G401 (cell line): ENCODE measurements at regions not wholly inside any gene's neighbourhood (a gene's known extent, or its start where the extent isn't known, plus 50 kb on each side); places are given as distances from the start of the nearest gene placed in this dataset.

Experiments
- DNase-seq: peaks from one replicate; pipeline ENCODE4 v3.0.0-alpha.2; 2015; ENCODE audit warnings: low spot score
- in situ Hi-C: cut with HindIII; loops from 2 replicates; pipeline ENCODE4 v1.10.0; 2016; ENCODE audit warnings: low sequenced_read_pairs, mixed read lengths

DNA sequence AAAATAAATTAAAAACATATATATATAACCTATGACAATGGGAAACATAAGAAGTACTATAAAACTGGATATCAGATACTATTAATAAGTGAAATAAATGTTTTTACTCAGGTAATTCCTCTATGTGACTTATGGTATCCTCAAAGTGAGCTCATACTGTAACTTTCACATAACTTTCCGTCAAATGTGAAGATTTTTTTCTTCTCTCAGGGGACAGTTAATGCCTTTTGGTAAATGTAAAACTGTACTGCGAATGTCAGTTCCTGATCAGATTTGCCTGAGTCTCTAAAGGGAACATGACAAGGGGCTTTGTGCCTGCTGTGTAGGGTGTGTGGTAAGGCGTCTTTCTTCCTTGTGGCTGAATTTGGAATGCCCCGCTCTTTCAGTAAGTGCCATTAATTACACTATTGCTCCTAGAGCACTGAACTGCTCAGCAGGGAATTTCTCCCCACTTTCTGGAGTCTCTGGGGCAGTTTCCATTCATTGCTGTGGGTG, 271.8 kb downstream of the PRL start:
- in situ Hi-C loops, result no loop called here
- DNase-seq, result no peak

DNA sequence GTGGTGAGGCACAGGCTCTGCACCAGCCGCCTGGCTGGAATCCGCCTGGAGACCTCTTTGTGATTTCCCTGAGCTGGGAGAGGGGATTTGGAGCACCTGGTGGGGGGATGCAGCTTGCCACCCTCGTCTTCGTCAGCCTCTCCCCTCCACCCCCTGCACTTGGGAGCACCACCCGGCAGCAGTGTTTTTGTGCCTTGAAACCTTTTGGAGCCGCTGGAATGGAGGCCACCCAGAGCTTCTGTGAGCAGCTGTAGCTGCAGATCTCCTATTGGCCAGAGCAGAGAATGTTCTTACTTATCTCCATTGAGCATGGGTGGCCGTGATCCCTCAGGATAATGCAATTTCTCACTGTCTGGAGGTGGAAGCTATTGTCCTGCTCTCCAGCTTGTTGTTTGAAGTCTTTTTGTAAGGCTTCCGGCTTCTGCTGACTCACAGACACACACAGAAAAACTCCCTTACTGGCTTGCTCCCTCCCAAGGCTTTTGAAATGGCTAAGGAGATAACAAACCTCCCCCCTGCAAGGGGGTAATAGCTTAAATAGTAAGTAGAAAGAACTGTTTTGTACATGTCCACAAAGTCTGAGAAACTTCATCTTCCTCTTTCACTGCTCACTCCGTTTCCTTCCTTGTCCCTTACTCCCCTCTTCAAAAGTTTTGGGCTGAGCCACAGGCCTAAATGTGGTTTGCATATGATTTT, 271.2 kb downstream of the PRL start:
- in situ Hi-C loops, result no loop called here
- DNase-seq, result no peak

DNA sequence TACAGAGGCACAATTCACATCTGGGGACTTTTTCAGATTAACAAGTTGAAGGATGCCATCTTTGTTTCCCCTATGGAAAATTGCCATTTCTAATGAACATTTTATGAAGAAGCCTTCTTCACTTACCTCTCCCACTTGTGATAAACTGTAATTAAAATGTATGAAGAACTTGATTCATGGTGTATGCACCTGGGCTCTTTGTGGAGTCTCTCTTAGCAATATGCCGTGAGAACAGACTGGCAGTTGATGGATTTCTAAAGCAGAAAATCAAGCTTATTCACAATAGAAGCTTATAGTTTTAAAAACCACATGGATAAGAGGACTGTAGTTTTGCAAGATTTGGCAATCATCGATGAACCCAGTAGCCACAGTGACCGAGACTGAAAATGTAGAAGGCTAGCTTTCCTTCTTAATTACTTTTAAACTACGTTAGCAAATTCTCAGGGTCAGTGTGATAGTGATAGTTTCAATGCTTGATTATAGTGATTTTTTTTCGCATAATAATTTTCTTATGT, 270.6 kb downstream of the PRL start:
- in situ Hi-C loops, result no loop called here
- no peak for DNase-seq

DNA sequence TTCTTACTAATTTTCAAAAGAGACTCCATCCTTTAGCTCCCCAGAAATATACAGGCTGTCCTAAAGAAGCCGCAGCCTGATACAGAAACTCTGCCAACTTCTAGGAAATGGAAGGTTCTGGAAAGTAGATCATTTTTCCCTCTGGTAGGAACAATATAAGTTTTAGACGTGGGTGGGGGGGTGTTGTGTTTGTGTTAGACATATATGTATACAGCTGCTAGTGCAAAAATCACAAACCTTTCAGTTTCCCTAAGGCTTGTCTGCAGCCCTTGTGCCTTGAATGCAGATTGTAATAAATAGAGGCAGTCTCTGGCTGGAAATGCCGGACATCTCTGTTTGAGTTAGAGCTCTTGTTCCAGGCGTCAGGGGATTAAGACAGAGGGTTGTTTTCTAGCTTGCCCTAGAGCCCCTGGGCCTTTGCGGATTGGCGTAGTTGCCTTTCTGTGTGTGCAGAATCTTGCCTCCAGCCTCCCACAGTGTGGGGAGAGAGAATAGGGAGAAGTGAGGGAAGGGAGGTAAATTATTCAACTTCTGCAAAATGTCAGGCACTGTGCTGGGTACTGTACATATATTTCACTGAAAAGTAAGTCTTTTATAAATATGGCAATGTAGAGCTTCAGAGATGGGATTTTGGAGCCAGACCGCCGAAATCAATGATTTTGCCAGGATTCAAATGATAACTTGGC, 269.7 kb downstream of the PRL start:
- DNase-seq, result no peak
- in situ Hi-C loops, result no loop called here

DNA sequence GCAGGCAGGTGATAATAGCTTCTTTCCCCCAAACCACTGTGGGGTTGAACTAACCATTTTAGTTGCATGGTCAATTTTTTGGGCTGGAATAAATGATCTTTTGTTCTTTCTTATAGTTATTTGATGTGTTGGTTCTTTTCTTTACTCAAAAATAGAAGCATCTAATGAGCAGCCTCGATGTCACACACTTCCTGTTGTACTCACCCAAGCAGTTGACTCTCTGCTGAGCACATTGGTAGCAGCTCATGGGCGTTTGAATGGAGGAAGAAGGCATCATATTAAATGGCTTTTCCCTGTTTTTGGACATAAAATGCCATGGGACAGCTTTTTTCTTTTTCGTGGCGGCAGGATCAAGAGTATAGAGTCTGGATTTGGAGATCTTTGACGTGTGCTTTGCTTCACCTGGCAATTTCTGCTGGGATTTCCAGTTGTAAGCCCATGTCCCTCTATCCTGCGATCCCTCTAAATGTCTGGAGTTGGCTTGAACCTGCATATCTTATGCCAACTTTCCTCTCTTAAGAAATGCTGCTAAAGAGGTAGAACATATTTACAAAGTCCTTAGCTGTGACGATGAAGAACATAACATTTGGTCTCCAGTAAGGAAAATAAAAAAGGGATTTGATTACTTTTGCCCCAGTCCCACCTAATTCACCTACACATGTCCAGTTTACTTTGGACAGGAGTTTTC, 268.3 kb downstream of the PRL start:
- no peak for DNase-seq
- in situ Hi-C loops, result no loop called here

DNA sequence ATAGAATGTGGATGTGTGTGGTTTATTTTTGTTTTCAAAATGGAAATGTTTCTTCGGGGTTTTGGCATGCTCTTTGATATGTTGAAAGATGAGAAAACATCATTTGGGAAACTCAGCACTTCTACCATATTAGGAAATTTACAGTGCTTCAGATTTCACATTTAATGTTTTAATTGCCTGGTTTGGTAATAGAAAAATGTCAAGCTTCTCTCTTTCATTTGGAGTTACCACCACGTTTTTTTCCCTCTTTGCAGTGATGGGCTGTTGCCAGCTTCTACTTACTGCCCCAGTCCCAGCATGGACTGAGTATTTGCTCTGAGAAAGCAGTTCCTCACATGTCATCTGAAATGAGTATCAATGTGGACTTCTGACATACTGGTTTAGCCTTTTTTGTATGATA, 267.7 kb downstream of the PRL start:
- in situ Hi-C loops, result no loop called here
- DNase-seq, result no peak

DNA sequence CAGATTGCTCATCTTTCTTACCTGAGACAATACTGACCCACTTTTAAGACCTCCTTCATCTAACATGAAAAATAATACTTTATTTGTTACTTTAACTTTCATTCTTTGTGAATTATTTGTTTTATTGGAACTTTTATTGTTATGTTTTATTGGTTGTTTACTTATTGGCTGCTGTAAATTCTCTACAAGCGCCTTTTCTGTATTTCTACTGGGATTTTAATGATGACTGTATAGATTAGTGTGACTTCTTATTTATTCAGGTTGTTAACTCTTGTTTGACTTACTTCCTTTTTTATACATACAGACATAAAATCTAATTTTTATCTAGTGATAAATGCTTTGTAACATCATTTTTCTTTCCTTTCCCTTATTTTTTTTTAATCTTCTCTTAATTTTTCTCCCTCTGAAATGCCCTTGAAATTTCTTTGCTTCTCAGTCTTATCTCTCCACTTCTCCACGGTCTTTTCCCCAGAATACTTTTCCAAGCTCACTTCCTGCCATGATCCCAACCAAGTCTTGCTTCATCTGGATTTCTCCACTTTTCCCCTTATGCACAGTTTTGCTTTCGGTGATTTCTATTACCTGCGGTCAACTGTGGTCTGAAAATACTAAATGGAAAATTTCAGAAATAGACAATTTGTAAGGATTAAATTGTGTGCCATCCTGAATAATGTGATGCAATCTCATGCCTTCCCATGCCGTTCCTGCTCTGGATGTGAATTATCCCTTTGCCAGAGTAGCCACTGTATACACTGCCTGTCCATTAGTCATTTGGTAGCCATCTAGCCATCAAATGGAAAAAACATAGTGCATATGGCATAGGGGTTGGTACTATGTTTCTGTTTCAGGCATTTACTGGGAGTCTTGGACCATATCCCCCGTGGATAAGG, 265.9 kb downstream of the PRL start:
- DNase-seq, result no peak
- in situ Hi-C loops, result no loop called here

DNA sequence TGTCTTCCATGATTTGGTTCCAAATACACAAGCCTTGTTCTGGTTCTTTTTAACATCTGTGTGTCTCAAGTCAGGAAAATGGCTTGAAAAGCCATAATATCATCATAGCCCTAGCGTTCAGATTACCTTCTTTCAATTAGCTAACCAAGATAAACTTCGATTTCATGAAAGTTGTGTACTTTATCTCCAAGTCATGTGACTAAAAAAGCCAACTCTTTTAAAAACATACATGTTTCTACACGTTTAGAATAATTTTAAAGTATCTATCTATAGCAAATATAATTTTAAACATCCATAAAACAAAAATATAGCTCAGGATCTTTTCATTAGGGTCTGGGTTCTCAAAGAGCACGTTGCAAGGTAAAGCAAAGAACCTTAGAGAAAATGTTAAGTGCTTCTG, 261.1 kb downstream of the PRL start:
- in situ Hi-C loops, result no loop called here
- DNase-seq, result no peak

DNA sequence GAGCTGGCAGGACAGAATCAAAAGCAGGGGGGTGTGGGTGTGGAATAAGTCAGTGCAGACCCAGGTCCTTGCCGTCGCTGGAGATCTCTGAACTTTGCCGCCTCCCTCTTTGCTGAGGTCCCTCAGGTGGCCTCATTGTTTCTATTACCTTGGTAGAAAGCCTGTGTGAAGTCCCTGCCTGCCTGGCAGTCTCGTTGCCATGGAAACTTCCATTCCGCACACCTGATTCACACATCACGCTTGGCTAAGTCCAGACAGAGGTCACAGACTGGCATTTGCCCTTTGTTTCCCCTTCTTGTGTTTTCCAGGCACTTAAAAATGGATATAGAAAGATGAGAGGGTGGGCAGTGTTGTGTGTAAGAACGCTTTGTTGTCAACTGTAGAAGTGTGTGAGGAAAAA, 260.6 kb downstream of the PRL start:
- in situ Hi-C loops, result no loop called here
- no peak for DNase-seq

DNA sequence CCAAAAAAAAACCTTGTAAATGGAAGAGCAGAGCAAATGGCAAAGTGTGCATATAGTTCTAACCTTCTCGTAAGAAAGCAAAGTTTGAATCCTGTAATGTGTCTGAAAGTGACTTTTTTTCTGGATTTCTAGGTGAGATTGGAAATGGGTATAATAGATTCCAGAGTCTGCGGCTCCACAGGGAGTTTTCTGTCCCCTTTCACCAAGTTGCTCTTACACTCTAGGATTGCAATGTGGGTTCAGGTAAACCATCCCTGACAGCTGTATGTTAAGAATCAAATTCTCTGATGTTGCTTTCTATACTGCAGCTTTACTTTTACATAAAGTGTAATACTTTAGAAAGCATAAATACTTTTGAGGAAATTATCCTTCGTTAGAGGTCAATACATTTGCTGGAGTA, 260.1 kb downstream of the PRL start:
- no peak for DNase-seq
- in situ Hi-C loops, result no loop called here

DNA sequence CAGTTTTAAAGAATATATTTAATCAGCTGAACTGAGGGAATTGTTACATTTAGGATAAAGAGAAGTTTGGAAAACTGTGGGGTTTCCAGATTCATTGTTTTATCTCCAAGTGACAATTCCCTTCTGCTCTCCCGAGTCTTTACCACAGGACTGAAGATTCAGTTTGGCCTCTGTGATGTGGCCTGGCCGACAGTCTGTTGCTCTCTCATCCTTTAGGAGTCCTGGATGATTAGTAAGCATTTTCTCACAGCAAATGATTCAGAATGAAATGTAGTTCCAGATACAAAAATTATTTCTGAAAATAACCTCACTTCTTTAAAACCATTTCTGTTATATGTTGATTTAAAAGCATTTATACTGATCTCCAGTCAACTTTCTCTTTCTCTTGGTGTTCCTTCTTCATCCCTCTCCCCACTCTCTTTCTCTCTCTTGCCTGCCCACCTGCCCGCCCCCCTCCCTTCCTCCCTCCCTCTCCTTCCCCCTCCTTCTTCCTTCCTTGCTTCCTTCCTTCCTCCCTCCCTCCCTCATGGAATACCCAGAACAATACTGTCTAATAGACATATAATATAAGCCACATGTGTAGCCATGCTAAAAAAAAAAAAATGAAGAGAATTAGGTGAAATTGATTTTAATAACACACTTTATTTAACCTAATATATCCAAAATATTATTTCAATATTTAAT, 254.9 kb downstream of the PRL start:
- in situ Hi-C loops, result no loop called here
- no peak for DNase-seq

DNA sequence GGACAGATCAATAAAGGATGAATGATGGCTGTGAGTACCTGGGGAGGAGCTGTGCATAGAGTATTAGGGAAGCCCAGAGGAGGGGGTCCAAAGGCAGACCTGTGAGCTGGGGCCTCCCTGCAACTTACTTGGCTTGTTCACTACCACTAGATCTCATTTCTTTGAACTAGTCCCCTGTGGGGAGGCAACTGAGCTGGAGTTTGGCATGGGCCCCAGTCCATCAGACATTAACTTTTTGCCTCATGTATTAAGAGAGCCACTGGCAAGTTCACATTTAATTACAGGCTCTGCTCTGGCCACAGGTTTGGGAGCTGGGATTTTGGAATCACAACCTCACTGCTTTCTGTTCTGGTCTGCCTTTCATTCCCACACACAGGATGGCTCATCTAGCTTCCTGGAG, 254.1 kb downstream of the PRL start:
- in situ Hi-C loops, result no loop called here

DNA sequence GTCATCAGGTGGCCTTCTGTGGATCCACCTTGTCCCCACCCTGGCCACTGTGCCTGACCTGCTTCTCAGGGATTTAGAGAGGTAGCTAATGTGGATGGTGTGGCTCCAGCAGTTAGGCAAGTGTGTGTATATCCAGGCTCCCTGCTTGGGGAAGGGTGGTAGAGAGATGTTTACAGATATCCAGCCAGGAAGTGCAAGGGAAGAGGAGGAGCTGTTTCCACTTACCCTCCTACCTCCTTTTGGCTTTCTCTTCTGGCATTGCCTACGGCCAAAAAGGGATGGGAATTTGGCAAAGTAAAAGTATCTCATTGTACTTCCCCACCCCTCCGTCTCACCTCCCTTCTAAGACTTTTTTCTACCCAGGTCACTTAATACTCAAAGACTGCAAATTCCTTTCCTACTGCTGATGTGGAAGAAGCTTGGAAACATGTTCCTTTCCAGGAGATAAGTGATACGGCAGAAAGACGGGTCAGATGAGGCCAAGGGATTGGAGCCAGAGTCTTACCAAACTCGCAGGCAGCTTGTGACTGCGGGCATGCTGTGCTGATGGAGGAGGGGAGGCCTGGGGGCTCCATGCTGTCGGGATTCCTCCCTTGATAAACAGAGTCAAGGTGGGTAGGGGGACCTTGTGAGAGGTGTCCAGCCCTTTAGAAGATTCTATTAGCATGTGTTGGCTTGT, 253.4 kb downstream of the PRL start:
- in situ Hi-C loops, result no loop called here
- DNase-seq, result no peak

More for the DNA sequence above, 254.1 kb downstream of the PRL start:
- DNase-seq, result no peak

DNA sequence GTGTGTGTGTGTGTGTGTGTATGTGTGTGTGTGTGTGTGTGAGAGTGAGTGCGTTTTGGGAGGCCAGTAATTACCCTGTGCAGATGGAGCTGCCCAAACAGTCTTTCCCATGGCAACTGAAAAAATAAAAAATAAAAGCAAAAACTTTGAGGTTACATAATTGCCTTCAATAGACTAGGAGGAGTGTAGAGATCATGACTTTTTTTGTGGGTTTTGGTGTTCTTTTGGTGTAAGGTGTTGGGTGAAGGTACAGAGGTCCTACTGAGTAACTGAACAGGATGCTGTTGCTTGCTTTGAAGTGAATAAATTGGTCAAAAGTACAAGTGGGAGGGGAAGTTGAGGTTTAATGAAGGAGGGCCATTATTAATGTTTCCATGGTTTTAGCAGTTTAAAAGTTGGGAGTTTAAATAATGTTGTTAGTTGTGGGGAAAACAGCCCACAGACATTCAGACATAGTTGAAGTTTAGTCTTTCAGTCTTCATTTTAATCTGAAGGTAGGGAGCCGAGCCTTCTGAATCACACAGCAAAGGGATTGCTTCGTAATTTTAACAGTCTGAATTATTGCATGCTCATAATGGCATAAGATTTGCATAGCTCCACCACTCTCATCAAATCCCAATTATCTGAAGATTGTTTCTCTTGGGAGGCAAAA, 251.4 kb downstream of the PRL start:
- in situ Hi-C loops, result no loop called here
- DNase-seq, result no peak

DNA sequence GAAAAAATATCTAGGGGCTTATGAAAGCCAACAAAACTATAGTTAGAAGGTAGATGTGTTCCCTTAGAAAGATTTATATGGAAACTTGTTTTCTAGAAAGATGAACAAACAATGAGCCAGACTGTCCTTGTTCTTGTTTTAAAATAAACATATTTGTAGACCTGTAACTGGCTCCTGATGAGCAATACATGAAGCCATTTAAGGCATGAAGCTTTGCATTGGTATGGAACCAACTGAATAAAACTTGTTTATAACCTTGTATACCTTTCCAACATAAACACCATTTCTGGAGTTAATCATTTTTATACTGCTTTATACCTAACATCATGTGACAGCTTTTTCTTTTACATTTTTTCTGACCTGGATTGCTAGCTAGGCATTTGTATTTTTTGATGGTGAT, 247.8 kb downstream of the PRL start:
- in situ Hi-C loops, result no loop called here
- no peak for DNase-seq

DNA sequence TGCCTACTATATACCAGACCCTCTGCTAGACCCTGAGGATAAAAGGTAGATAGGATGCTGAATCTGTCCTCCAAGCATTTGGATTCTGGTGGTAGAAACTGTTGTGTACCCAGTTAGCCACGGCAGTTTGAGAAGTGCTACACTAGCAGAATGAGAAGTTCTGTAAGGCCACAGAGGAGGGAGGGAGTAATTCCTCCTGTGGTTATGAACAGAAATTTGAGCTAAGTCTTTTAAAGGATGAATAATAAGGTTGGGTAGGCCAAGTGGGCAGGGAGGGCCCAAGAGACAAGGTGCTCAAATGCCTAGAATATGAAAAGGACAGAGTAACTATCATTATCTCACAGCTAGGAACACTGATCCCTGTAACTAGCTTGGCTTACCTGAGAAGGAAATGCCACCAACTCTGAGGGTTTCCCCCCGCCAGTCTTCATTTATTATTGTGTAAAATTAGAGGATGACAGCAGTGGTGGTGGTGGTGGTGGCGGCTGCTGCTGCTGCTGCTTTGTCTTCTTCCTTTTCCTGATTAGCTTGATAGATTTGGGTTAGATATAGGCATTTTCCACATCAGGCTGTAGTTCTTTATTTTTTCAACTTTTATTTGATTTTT, 243.3 kb downstream of the PRL start:
- DNase-seq, result no peak
- in situ Hi-C loops, result no loop called here

DNA sequence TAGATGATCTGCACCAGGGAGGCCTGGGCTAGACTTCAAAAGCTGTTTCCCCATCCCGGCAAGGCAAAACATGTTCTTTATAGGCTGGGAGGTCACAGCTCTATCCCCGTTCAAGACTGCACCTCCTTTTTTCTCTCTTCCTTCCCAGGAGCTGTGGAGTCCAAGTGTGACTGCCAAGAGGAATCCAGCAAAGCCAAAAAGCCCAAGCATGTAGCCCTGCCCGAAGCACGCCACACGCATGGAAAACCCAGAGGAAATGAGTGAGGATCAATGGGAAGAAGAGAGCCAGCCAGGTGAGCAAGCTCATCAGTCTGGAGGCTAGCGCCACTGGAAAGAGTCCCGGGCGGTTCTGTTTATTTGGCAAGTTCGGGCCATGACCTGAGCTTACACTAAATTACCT, 240.4 kb downstream of the PRL start:
- in situ Hi-C loops, result no loop called here
- no peak for DNase-seq
